ENCODE measurements at regions not wholly inside any gene's neighbourhood (a gene's known extent, or its start where the extent isn't known, plus 50 kb on each side); places are given as distances from the start of the nearest gene placed in this dataset.
"Not testable (repeated sequence)": the region's sequence is repeated elsewhere in the genome, so short reads cannot be mapped to it uniquely, and the experiment has no call there.

GRCh38 chr3:34626699-34627098, 828.3 kb downstream of the PDCD6IP start:
- DNase-seq (ENCODE audit: low read depth in 2 of 2), result no peak

GRCh38 chr3:34634939-34635338, 836.5 kb downstream of the PDCD6IP start:
- no peak for DNase-seq (ENCODE audit: low read depth in 2 of 2)

GRCh38 chr3:34635352-34635850, 837.0 kb downstream of the PDCD6IP start:
- no peak for DNase-seq (ENCODE audit: low read depth in 2 of 2)

GRCh38 chr3:34646911-34647460, 848.6 kb downstream of the PDCD6IP start:
- no peak for DNase-seq (ENCODE audit: low read depth in 2 of 2)

GRCh38 chr3:34650131-34650530, 851.7 kb downstream of the PDCD6IP start:
- no peak for DNase-seq (ENCODE audit: low read depth in 2 of 2)

- DNase-seq (ENCODE audit: low read depth in 2 of 2), result no peak
Observed at GRCh38 chr3:34668915-34669314, 870.5 kb downstream of the PDCD6IP start.

GRCh38 chr3:34669490-34669889, 871.1 kb downstream of the PDCD6IP start:
- DNase-seq (ENCODE audit: low read depth in 2 of 2), result no peak

- no peak for DNase-seq (ENCODE audit: low read depth in 2 of 2)
Observed at GRCh38 chr3:34675383-34676120, 877.1 kb downstream of the PDCD6IP start.

- DNase-seq (ENCODE audit: low read depth in 2 of 2), result no peak
Observed at GRCh38 chr3:34676436-34676835, 878.0 kb downstream of the PDCD6IP start.

GRCh38 chr3:34678575-34678974, 880.1 kb downstream of the PDCD6IP start:
- no peak for DNase-seq (ENCODE audit: low read depth in 2 of 2)

- DNase-seq (ENCODE audit: low read depth in 2 of 2), result not testable (repeated sequence)
Observed at GRCh38 chr3:34679055-34679454, 880.6 kb downstream of the PDCD6IP start.

- DNase-seq (ENCODE audit: low read depth in 2 of 2), result no peak
Observed at GRCh38 chr3:34683851-34684250, 885.4 kb downstream of the PDCD6IP start.

GRCh38 chr3:34686541-34686940, 888.1 kb downstream of the PDCD6IP start:
- DNase-seq (ENCODE audit: low read depth in 2 of 2), result no peak

- DNase-seq (ENCODE audit: low read depth in 2 of 2), result no peak
Observed at GRCh38 chr3:34687671-34688070, 889.2 kb downstream of the PDCD6IP start.

- DNase-seq (ENCODE audit: low read depth in 2 of 2), result no peak
Observed at GRCh38 chr3:34696831-34697230, 898.4 kb downstream of the PDCD6IP start.

GRCh38 chr3:34703053-34703452, 904.6 kb downstream of the PDCD6IP start:
- no peak for DNase-seq (ENCODE audit: low read depth in 2 of 2)

- DNase-seq (ENCODE audit: low read depth in 2 of 2), result no peak
Observed at GRCh38 chr3:34724916-34725499, 914.3 kb upstream of the ARPP21 start.

GRCh38 chr3:34725774-34726173, 913.6 kb upstream of the ARPP21 start:
- DNase-seq (ENCODE audit: low read depth in 2 of 2), result no peak

- no peak for DNase-seq (ENCODE audit: low read depth in 2 of 2)
Observed at GRCh38 chr3:34727700-34728099, 911.6 kb upstream of the ARPP21 start.

GRCh38 chr3:34742151-34742550, 897.2 kb upstream of the ARPP21 start:
- no peak for DNase-seq (ENCODE audit: low read depth in 2 of 2)

GRCh38 chr3:34758630-34759261, 880.6 kb upstream of the ARPP21 start:
- no peak for DNase-seq (ENCODE audit: low read depth in 2 of 2)

GRCh38 chr3:34777386-34777785, 861.9 kb upstream of the ARPP21 start:
- no peak for DNase-seq (ENCODE audit: low read depth in 2 of 2)

GRCh38 chr3:34779092-34779491, 860.2 kb upstream of the ARPP21 start:
- no peak for DNase-seq (ENCODE audit: low read depth in 2 of 2)

All from stimulated activated CD8-positive, alpha-beta memory T cell treated with anti-CD3 and anti-CD28 coated beads, Interleukin-15, amount 100 ng/mL, for 48 hours (primary cell).